Umbilical cord (tissue), 1 donor: ENCODE measurements at regions not wholly inside any gene's neighbourhood (a gene's known extent, or its start where the extent isn't known, plus 50 kb on each side); places are given as distances from the start of the nearest gene placed in this dataset.
"Not testable (repeated sequence)": the region's sequence is repeated elsewhere in the genome, so short reads cannot be mapped to it uniquely, and the experiment has no call there.

Experiments
- DNase-seq: peaks from one replicate; pipeline ENCODE4 v3.0.0-alpha.2; 2015; ENCODE audit warnings: low spot score

DNA sequence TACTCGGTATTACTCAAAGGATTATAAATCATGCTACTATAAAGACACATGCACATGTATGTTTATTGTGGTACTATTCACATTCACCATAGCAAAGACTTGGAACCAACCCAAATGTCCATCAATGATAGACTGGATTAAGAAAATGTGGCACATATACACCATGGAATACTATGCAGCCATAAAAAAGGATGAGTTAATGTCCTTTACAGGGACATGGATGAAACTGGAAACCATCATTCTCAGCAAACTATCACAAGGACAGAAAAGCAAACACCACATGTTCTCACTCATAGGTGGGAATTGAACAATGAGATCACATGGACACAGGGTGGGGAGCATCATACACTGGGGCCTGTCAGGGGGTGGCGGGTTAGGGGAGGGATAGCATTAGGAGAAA, 130.5 kb upstream of the SLC1A3 start:
- DNase-seq: not testable (repeated sequence)

DNA sequence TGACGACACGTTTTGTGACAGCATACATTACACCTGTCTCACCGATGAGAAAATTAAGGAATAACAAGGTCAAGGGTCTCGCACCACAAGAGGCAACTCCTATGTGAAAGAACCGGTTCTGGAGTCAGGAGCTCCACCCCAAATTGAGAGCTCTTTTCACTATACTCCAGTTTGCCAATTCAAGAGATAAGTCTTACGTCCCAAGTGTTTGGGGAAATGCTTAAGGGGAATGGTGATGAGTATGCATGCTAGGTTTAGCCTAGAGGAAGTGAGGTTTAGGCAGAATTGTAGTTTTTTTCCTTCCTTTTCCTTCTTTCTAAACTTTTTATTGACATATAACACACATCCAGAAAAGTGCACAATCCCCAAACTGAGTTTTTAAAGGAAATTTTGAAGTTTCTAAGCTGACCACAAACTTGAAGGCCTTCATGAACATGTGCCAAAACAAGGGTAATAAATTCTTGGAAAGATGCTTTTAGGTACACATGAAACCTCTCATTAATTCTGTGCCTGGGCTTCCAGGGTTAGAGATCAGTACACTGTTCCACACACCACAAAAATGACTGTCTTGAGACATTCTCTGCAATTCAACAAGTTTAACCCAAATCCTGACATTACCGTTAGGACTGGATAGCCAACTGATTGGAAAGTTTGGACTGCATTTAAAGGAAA, 127.6 kb upstream of the SLC1A3 start:
- DNase-seq: no peak

DNA sequence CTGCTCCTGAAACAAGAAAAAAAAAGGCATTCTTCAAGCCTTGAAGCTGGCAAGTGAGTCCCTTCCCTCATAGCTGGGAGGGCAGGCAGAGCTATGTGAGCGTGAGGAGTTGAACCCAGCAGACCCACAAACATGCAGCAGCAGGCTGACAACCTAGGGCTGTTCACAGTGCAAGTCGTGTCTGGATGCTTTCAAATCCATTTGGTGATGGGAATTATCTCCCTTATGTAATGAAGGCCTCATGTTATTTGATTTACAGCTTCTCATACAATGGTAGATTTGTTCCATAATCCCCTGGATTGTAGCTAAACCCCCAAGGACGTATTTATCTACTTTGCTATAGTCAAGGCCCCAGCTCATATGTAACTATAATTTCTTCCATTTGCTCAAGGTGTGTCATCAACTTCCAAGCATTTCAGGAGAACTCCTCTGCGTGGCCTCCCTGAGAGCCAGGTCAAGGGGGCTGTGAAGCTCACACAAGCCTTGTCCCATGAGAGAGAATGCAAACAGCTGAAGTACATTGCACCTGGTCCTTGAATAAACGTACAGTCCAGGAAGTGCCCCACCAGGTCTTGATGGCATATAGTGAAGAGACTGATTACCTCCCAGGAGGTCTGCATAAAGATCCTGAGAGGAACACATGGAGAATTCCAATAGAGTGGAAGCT, 124.8 kb upstream of the SLC1A3 start:
- DNase-seq: peak; percentile 48

DNA sequence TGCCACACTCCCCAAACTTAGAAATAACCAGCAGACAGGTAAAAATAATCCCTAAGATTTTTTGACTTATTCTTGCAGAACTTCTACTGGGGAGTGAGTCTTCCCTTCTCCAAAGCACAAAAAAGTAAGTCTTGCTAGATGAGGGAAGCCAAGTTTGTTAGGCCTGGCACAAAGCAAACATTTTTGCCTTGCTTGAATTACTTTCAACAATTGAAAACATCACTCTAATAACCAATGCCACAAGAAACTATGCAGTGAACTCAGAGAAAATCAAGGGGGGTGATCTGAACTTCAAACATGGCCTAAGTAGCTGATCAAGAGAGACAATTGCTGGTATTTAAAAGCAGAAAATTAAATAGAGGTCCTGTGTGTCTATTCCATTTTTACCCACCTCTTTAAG, 123.6 kb upstream of the SLC1A3 start:
- DNase-seq: no peak

- no peak for DNase-seq
These were observed 116.9 kb upstream of the SLC1A3 start for GRCh38 chr5:36489505-36489904.

DNA sequence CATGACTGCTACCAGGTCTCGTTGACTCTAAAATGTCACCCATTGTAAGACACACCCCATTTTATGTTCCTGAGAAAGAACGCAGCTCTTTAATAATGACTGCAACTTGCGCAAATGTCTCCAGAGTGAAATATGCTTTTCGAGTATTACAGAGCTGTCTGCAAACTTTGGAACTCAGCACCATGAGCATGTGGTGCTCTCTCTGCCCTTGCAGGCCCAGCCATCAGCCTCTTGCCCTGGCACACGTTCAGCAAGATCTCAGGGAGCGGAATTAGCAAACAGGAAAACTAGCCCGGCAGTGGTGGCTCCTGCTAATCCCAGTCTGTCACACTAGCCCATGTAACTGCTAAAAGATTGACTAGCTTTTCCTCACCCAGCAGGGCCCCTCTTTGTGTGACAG, 114.5 kb upstream of the SLC1A3 start:
- DNase-seq: no peak

DNA sequence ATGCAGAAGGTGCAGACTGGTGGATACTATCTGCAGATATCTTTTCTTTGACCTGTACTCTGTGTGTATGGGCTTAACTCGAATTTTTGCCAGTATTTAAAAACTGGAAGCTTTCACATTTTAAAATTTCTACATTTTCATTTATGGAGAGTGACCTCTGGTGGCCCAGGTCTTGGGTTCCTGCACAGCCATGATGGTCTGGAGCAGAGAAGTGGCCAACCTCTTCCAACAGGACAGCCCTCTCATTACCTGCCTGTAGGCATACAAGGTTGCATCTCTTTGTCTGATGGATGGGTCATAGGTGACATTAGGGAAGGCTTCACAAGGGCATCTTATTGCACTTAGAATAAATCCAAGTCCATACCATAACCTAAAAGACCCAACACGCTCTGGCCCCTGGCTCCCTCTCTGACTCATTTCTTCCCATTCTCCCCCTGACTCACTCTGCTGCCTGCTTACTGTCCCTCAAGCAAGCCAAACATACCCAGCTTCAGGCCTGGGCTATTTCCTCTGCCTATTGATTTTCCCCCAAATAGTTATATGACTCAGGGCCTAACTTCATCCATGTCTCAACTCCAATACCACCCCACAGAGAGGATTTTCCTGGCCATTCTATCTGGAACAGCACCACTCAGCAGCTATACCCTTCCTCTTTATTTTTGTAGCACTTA, 113.3 kb upstream of the SLC1A3 start:
- no peak for DNase-seq

DNA sequence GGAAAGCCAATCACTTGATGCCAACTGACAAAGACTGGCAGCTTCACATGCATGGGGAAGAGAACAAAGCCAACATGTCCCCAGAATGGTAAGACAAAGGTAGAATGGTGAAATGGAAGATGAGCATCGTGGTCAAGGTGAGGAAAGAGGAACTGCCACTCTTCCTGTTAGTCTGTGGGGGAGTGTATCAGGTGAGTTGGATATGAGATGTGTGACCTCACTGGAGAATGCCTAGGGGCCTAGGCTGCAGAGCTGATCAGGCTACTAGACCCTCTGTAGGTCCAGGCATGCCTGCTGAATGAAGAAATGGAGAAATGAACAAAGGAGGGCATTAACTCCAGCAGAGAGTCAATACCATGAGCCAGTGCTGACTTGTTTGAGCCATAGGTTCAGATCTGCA, 112.4 kb upstream of the SLC1A3 start:
- DNase-seq: no peak

DNA sequence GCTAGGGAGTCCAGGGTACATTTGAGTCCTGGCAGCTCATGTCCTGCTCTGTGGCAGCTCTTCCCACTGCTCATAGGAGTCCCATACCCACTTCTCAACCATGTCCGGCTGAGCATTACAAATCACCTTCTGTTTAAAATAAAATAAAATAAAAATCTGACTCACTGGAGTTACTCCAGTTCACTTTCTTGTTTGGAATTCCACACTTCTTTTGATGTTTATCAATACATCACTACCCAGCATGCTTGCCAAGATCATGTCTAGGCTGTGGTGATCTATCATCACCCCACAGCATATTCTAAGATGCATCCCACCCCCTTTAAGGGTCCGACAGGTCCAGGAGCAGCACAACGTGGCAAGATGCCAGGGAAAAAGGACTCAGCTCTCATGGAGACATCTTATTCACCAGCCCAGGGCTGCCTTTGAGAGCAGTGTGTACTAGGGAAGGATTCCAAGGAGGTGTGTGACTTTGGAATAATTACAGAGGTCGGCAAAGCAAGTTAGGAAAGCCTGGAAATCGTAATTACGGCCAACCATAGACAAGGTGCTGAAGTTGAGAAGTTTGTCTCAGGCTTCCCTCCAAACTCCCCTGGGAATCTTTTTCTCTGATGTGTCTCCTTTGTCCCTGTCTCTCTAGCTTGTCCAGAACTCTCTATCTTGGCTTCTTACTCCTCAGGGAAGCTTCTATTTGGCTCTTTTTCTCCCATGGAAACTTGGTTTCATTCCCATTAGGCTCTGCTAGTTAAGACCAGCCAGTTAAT, 111.4 kb upstream of the SLC1A3 start:
- peak; percentile 53 for DNase-seq

- no peak for DNase-seq
These were observed 110.8 kb upstream of the SLC1A3 start for GRCh38 chr5:36495611-36496010.

- no peak for DNase-seq
These were observed 109.9 kb upstream of the SLC1A3 start for GRCh38 chr5:36496471-36496870.

DNA sequence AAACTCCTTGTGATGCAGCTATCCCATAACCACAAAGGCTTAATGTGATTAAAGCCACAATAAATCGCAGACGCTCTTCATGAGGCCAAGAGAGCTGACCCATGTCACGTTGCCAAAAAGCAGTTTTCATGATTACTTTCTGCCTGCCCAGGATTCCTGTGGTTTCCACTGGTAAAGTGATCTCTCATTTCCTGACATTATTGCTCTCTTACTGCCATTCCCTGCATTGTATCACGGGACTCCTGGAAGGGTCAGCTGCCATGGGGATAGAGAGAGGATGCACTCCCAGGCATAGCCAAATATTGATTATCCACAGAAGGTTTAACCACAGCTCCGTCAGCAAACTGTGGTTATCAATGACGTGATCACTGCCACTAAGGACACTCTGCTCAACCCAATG, 103.8 kb upstream of the SLC1A3 start:
- peak; percentile 45 for DNase-seq

DNA sequence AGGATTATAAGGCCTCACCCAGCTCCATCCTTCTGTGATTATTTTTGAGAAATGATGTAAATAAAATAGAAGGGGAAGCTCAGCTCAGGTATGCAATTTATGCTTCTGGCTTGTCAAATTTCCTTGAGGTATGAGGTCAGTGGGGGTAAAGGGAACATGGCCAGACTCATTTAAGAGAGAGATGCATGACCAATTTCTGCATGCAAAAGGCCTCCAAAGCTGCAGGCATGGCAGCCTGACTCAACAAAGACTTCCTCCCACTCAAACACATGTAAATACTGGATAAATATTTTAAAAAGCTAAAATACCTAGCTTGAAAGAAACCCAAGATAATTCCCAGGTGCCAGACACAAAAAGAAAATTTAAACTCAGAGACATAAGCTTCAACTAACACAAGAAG, 101.4 kb upstream of the SLC1A3 start:
- no peak for DNase-seq

DNA sequence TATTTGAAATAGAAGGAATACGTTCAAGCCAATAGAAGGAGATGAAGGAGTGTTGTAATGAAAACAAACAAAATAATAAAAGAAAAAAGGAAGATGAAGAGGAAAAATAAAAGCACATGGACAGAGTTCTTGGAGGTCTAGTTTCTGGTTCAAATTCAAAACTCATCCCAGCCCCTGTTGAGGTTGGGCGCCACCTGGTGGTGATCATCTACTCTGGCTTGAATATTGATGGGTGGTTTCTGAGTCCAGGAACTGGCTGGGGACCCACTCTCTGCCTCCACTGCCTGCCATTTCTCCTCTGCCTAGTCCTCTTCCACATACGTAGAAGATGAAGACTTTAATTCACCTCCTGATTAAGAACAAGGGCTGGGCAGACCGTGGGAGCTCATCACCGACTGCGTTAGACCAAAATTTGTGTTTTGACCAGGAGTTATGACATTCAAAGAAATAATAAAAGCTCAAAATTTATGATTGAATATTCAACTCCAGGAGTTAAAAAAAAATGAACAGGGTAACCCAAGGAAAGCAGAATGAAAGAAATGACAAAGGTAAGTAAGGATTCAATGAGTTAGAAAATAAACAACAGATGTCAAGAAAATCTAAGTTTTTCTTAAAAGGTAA, 99.0 kb upstream of the SLC1A3 start:
- peak; percentile 50 for DNase-seq

DNA sequence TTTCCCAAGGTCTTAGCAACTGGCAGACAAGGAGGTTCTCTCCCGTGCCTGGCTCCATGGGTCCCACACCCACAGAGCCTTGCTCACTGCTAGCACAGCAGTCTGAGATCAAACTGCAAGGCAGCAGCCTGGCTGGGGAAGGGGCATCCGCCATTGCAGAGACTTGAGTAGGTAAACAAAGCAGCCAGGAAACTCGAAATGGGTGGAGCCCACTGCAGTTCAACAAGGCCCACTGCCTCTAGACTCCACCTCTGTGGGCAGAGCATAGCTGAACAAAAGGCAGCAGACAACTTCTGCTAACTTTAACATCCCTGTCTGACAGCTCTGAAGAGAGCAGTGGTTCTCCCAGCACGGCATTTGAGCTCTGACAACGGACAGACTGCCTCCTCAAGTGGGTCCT, 98.1 kb upstream of the SLC1A3 start:
- not testable (repeated sequence) for DNase-seq

GRCh38 chr5:36513647-36514046, 92.8 kb upstream of the SLC1A3 start:
- DNase-seq: not testable (repeated sequence)

GRCh38 chr5:36519881-36520280, 86.5 kb upstream of the SLC1A3 start:
- DNase-seq: no peak

DNA sequence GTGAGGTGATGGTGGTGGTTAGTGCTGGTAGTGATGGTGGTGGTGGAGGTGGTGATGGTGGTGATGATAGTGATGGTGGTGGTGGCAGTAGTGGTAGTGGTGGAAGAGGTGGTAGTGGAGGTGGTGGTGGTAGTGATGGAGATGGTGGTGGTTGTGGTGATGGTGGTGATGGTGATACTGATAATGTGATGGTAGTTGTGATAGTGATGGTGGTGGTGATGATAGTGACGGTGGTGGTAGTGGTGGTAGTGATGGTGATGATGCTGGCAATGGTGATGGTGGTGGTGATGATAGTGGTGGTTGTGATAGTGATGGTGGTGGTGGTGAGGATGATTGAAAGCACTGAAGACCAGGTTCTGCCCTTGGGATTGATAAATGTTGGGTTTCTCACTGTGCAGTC, 85.2 kb upstream of the SLC1A3 start:
- no peak for DNase-seq

- peak; percentile 37 for DNase-seq
These were observed 84.3 kb upstream of the SLC1A3 start for GRCh38 chr5:36521838-36522745.

- no peak for DNase-seq
These were observed 83.7 kb upstream of the SLC1A3 start for GRCh38 chr5:36522746-36523065.

DNA sequence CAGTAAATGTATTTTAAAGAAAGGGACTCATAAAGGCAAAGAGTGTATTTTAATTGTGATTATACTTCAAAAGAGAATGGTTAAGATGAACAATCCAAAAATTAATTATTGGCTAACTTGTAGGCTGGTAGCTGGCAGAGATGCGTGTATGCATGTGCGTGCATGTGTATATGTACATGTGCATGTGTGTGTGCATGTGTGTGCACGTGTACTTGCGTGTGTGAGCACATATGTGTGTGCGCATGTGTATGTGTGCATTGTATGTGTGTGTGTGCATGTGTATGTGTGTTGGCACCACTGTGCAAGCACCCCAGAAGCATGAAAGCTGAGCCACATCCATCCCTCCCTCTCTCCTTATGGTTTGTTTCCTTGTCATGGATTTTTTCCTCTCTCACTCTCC, 83.0 kb upstream of the SLC1A3 start:
- DNase-seq: no peak
